DMS 273 (cell line): ENCODE measurements at regions not wholly inside any gene's neighbourhood (a gene's known extent, or its start where the extent isn't known, plus 50 kb on each side); places are given as distances from the start of the nearest gene placed in this dataset.
"Not testable (repeated sequence)": the region's sequence is repeated elsewhere in the genome, so short reads cannot be mapped to it uniquely, and the experiment has no call there.

Experiments
- DNase-seq: peaks from one replicate; lab custom pipeline; 2025; ENCODE audit not compliant: unreplicated experiment; lab: John Stamatoyannopoulos, UW

GRCh38 chr7:86209036-86209435 is 434.7 kb upstream of the GRM3 start:
- no peak for DNase-seq

- DNase-seq = no peak
Observed at GRCh38 chr7:86207740-86208139, 436.0 kb upstream of the GRM3 start.

DNA sequence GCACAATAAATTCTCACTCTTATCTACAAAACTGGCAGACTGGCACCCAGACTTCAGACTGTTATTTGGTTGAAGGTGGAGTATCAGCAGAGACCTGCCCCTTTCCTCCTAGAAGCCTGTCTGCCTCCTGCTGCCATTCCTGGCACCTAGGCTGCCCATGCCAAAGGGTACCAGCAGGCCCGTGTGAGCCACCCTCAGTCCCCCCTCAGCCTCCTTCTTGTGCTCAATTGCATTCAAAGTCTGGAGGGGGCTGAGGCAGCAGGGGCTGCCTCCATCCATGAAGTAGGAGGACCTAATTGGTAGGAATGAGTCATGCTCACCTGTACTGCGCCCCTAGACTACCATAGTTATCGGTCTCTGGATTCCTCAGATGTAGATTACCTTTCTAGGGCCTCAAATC is 440.9 kb upstream of the GRM3 start:
- no peak for DNase-seq

DNA sequence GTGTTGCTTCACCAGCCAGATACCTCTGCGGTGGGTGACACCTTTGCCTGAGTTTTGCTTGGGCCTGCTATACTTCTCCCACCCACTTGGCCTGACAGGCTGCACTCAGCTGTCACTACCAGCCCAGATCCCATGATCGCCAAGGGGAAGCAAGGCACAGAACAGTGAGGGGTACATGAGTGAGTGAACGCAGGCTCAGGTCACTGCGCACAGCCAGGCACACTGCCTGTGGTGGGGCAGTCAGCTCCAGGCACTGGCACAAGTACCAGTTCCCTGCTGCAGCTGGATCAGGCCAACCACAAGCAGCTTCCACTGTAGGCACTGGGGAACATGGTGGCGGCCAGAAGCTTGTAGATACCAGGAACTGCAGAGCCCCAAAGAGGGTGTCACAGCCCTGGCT is 441.9 kb upstream of the GRM3 start:
- DNase-seq = no peak

- DNase-seq = no peak
Observed at GRCh38 chr7:86199881-86200614, 443.7 kb upstream of the GRM3 start.

GRCh38 chr7:86190351-86190750 is 453.4 kb upstream of the GRM3 start:
- no peak for DNase-seq

- DNase-seq = no peak
Observed at GRCh38 chr7:86181474-86181873, 462.2 kb upstream of the GRM3 start.

- DNase-seq = no peak
Observed at GRCh38 chr7:86164827-86165226, 478.9 kb upstream of the GRM3 start.

- DNase-seq = no peak
Observed at GRCh38 chr7:86158111-86158510, 485.6 kb upstream of the GRM3 start.

GRCh38 chr7:86155623-86156022 is 488.1 kb upstream of the GRM3 start:
- DNase-seq = no peak

DNA sequence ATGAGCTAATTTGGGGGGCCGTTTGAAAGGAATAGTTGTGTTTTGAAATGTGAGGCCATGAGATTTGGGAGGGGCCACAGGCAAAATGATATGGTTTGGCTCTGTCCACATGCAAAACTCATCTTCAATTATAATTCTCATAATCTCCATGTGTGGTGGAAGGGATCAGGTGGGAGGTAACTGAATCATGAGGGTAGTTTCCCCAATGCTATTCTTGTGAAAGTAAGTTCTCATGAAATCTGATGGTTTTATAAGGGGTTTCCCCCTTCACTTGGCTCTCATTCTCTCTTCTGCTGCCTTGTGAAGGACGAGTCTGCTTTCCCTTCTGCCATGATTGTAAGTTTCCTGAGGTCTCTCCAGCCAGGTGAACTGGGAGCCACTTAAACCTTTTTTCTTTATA is 490.8 kb upstream of the GRM3 start:
- DNase-seq = no peak

GRCh38 chr7:86149024-86149665 is 494.6 kb upstream of the GRM3 start:
- DNase-seq = no peak

- DNase-seq = no peak
Observed at GRCh38 chr7:86148501-86148900, 495.2 kb upstream of the GRM3 start.

DNA sequence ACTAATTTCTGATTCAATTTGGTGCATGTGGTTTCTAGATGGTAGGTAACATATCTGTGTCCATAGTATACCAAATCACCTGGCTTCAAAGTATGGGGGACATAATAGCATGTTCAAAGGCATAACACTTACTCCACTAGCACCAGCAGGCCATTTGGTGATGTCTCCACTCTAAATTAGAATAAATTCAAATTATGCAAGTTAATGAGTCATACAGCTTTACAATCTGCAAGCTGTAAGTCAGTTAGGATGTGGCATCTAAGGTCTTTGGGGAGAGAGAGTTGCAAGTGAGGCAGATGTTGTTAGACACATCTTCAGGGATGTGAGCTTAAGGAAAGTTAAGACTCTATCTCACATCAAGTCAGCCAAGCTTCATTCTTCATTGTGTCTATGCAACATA is 506.4 kb upstream of the GRM3 start:
- no peak for DNase-seq

DNA sequence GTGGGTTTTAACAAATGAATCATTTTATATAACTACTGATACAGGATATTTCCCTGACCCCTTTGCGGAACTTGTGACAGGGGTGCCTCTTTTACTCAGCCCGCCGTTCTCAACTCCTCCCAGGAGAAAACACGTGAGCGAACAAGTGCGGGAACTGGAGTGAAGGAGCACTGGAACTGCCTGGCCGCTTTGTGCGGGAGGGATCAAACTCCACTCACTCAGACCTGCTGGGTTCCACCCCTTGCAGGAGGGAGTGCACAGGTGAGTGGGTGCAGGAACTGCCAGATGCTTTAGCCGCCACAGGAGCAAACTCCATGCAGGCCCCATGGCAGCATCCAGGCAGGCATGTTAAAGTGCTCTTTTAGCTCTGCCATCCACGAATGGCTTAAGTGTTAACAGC is 513.4 kb upstream of the GRM3 start:
- no peak for DNase-seq

- DNase-seq = no peak
Observed at GRCh38 chr7:86123476-86123875, 520.2 kb upstream of the GRM3 start.

DNA sequence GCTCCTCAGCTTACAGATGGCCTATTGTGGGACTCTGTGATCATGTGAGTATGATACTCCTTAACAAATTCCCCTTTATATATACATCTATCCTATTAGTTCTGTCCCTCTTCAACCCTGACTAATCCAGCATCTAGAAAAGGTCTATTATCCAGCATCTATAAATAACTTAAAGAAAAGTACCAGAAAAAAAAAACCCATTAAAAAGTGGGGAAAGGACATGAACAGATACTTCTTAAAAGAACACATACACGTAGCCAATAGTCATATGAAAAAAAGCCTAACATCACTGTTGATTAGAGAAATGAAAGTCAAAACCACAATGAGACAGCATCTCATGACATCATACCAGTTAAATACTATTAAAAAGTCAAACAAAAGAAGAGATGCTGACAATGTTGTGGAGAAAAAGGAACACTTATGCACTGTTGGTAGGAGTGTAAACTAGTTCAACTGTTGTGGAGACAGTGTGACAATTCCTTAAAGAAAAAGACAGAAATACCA is 549.5 kb upstream of the GRM3 start:
- DNase-seq = no peak

DNA sequence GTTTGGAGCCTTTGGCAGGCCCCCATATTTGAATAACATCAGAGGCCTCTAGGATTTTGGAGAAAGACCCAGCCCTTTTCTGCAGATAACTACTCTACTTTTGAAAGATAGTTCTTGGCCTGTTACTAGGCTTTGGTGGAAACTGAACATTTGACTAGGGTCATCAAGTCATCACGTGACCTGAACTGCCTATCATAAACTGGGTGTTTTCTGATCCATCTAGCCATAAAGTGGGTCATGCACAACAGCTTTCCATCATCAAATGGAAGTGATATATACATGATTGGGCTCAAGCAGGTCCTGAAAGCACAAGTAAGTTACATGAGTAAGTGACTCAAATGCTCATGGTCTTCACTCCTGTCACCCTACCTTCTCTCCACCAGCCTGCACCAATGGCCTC is 552.3 kb upstream of the GRM3 start:
- DNase-seq = no peak

GRCh38 chr7:86089455-86089854 is 554.3 kb upstream of the GRM3 start:
- no peak for DNase-seq

DNA sequence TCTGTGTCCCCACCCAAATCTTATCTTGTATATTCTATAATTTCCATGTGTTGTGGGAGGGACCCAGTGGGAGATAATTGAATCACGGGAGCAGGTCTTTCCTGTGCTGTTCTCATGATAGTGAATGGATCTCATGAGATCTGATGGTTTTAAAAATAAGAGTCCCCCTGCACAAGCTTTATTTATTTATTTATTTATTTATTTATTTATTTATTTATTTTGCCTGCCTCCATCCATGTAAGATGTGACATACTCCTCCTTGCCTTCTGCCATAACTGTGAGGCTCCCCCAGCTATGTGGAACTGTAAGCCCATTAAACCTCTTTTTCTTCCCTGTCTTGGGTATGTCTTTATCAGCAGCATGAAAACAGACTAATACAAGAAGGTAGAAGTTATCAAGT is 579.1 kb upstream of the GRM3 start:
- DNase-seq = not testable (repeated sequence)

- no peak for DNase-seq
Observed at GRCh38 chr7:86058649-86059048, 585.1 kb upstream of the GRM3 start.

- DNase-seq = no peak
Observed at GRCh38 chr7:86050918-86051317, 592.8 kb upstream of the GRM3 start.

GRCh38 chr7:86049910-86050309 is 593.8 kb upstream of the GRM3 start:
- DNase-seq = no peak
